Sciatic nerve (tissue), 2 donors: ENCODE measurements at regions not wholly inside any gene's neighbourhood (a gene's known extent, or its start where the extent isn't known, plus 50 kb on each side); places are given as distances from the start of the nearest gene placed in this dataset.

Source experiments
- ATAC-seq: fragments of 200-7000 bp; cut with Tn5 transposase; one replicate; pipeline ENCODE4 v1.9.1; 2020; ENCODE audit warnings: mild to moderate bottlenecking, moderate library complexity
- DNase-seq: peaks from one replicate; pipeline ENCODE4 v3.0.0-alpha.2; 2020; ENCODE audit warnings: low spot score
- intact Hi-C: fragments of 100-400 bp; cut with DNase I; formaldehyde crosslinking; loops from one replicate; pipeline ENCODE4 v1.14.2; 2022
- donor health status: DM: no; HTN: no; CAD: no.
- donor health status: DM: no; HTN: no; CAD: no.

DNA sequence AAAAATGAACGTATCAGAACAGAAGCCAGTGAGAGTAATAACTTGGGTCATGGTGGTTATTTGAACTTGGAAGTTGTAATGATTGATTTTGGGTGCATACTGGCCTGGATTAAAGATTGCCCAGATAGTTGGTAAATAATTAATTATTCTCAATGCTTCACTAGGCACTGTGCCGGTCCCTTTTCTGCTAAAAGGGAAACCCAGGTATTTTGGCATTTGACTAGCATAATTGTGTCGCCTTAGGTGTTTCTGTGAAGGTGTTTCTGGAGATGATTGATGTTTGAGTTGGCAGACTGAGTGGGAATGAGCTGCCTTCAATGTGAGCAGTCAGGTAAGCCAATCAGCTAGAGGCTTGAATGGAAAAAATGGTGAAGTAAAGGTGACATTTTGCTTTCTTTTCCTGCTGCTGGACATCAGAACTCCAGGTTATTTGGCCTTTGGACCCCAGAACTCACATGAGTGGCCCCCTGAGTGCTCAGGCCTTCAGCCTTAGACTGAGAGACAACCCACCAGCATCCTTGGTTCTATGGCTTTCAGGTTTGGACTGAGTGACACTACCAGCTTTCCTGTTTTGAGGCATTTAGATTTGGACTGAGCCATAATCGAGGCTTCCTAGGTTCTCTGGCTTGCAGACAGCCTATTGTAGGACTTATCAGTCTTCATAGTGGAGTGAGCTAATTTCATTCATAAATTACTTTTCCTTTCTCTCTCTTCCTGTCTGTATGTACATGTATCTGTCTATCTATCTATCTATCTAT is 120.7 kb upstream of the PAPPA start:
- DNase-seq, result no peak
- intact Hi-C loops, result no loop called here

DNA sequence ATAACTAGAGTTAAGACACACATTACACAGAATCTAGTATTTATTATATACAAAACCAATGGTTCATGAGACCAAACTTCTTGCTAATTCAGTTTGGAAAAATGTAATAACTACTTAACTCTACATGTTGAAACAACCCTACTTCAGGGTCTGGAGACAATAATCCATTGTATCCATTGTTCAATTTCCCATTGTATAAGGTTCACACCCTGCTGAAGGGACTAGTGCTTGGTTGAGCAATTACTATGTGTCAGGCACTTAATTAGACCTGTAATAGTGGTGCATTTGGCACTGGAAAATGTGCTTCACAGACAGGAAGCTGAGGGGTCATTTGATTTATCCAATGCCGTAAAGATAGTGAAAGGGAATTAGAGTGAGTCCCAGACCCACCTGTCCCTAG is 114.3 kb upstream of the PAPPA start:
- intact Hi-C loops, result no loop called here
- DNase-seq (no peak), ATAC-seq (no peak)

More for the DNA sequence above, 120.7 kb upstream of the PAPPA start:
- ATAC-seq, result no peak

DNA sequence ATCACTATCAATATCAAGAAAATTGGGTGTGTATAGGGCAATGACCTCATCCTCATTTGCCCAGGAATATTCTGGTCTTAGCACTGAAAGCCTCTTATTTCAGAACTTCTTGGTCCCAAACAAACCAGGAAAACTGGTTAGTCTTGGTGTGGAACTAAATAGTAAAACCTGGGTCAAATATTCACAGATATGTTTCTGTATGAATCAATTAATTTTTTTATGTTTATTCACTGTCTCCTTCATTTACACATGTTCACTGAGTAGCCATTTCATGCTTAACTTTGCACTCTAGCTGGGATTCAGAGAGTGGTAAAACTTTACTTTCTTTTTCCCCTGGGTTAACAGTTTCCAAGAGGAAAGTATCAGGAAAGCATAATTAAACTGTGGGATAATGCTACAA is 113.7 kb upstream of the PAPPA start:
- DNase-seq (no peak), ATAC-seq (no peak)
- intact Hi-C loops, result no loop called here

DNA sequence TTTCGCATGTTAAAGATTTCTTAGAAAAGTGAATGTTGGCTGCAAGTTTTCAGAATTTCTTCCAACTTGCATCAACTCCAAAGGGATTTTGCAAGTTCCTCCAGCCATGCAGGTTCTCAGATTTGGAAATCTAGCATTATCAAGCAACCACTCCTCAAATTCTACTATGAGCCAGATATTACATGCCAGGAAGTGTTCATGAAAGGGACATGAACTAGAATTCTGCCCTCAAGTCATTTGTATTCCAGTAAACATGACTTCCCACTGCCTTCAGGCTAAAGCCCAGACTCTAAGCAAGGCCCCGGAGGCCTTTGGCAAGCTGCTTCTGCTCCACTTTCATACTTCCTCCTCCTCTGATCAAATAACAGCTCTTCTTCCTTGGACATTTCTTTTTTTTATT is 111.3 kb upstream of the PAPPA start:
- DNase-seq, result no peak
- no peak for ATAC-seq
- intact Hi-C loops, result no loop called here

DNA sequence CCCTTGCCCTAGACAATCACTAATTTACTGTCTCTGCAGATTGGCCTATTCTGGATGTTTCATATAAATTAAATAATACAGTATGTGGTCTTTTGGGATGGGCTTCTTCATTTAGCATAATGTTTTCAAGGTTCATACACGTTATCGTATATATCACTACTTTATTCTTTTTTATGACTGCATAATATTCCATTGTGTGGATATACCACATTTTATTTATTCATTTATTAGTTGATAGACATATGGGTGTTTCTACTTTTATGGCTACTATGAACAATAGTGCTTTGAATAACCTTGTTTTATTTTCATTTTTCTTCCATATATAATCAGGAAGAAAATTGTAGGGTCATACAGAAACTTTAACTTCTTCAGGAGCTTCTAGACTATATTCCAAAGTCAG is 108.5 kb upstream of the PAPPA start:
- DNase-seq (no peak), ATAC-seq (no peak)
- intact Hi-C loops, result no loop called here

DNA sequence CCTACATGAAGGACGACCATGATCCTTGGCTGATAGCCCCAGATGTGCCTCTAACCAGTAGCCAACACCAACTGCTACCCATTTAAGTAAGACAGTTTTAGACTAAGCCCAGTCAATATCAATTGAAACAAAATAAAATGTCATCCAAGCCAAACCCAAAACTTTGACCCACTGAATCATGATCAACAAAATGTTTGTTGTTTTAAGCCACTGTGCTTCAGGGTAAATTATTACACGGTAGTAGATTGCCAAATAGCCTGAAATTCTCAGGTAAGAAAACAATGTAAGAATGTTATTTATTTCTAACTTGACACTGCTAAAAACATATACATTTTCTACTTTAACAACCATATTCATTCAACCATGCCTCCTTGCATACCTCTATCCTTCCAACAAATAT is 105.5 kb upstream of the PAPPA start:
- DNase-seq (no peak), ATAC-seq (no peak)
- intact Hi-C loops, result no loop called here

DNA sequence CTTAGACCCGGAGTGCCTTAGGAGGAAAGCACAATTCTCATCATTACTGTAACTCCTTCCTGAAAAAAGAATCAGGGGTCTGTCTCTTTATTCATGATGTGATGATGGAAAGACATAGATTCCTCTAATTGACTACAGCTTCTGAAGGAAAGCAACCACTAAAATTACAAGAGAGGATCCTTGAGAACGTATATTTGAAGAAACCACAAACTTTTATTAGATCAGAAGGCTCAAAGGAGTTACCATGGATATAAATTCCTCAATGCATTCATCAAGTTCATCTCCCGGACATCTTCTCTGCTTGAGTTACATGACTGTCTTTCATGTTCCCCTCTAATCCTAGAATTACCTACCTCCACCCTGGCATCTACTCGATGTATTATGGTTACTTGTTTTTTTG is 104.1 kb upstream of the PAPPA start:
- intact Hi-C loops, result no loop called here
- no peak for DNase-seq
- ATAC-seq, result no peak

DNA sequence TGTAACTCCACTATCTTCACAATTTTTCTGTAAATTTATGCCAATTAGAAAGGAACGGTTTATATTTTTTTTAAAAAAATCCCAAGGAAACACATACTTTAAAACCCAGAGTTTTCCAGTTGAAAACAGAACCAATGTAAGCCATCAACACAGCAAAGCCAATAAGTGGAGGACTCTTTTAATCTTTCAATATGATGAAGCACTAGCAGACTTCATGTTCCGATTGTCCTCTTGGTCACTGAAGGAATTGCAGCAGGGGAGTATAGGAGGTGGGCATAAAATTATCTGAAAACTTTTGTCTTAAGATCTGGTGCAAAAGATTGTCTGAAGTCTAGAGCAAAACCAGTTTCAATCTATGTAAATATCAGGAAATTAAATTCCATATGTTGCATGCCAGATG is 102.1 kb upstream of the PAPPA start:
- no peak for DNase-seq
- intact Hi-C loops, result no loop called here

DNA sequence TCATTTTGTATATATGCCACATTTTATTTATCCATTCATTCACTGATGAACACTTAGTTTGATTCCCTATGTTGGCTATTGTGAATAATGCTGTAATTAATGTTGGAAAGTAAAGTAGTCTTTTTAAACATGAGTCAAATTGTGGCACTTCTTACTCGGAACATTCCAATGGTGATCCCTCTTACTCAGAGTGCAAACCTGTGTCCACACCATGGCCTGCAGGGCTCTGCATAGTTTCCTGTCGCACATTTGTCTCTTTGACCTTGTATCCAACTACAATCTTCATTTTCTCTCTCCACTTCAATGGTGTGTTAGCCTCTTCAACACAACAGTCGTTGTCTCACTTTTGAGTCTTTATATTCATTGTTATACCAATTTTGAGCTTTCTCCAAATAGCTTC is 98.1 kb upstream of the PAPPA start:
- ATAC-seq (no peak), DNase-seq (no peak)
- intact Hi-C loops, result no loop called here

More for the DNA sequence above, 102.1 kb upstream of the PAPPA start:
- no peak for ATAC-seq

DNA sequence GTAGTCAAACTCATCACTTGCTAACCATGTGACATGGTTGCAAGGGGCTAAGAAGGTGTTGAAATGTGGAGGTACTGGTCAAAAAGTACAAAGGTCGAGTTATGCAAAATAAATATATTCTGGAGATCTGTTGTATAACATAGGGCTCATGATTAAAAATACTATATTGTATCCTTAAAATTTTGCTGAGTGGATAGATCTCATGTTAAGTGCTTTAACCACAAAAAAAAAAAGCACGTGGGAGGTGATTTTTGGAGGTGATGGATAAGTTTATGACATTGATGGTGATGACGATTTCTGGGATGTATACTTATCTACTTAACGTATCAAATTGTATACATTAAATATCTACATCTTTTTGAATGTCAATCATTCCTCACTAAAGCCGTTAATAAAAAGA is 96.2 kb upstream of the PAPPA start:
- no peak for ATAC-seq
- intact Hi-C loops, result no loop called here

DNA sequence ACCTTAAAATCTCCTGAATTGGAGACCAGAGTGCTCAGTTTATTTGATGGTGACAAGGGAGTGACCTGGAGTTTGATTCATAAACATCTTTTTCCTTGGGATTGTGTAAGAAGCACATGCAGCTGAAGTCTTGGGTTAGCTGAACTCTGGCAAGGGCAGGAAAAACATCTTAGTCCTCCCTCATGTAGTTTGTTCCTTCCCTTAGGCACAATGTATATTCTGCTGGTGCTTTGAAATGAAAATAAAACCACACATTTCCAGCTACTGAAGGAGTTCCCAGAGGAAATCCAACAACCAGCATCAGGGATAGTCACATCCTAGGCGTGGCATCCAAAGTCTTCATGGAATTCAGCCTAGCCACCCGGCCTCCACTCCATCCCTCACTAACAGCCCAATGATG is 95.2 kb upstream of the PAPPA start:
- intact Hi-C loops, result no loop called here

More for the DNA sequence above, 96.2 kb upstream of the PAPPA start:
- DNase-seq, result no peak

DNA sequence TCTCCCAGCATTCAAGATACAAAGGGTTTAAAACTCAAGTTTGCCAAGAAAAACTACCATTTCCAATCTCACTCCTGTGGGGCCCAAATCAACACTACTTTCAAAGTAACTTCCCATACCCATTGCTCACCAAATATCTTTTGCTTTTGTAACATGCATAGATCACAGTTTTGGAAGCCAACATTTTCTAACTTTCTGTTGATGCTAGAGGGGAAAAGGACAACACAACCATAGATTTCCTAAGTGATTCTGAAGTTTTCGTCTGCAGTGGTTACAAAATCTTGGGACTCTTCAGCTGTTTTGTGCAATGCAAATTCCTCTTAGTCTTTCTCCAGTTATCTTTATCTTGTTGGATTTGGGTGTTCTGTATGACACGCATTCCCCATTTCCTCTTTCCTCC is 94.1 kb upstream of the PAPPA start:
- ATAC-seq (no peak), DNase-seq (no peak)
- intact Hi-C loops, result no loop called here

More for the DNA sequence above, 95.2 kb upstream of the PAPPA start:
- no peak for ATAC-seq
- no peak for DNase-seq

DNA sequence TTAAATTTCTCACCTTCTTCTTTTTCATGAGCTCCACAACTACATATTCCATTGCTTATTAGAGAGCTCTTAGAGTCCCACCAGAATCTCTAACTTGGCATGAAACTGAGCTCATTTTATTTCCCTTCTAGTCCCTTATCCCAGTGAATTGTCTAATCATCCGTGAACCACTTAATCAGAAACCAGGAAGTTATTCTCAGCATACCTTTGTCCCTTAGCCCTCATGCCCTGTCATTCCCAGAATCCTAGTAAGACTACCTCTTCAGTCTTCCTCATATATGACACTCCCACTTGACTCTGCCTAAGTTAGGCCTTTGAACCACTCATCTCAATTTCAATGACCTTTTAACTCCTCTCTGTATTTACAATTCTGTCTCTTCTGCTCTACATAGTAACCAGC is 93.0 kb upstream of the PAPPA start:
- DNase-seq (no peak), ATAC-seq (no peak)
- intact Hi-C loops, result no loop called here

DNA sequence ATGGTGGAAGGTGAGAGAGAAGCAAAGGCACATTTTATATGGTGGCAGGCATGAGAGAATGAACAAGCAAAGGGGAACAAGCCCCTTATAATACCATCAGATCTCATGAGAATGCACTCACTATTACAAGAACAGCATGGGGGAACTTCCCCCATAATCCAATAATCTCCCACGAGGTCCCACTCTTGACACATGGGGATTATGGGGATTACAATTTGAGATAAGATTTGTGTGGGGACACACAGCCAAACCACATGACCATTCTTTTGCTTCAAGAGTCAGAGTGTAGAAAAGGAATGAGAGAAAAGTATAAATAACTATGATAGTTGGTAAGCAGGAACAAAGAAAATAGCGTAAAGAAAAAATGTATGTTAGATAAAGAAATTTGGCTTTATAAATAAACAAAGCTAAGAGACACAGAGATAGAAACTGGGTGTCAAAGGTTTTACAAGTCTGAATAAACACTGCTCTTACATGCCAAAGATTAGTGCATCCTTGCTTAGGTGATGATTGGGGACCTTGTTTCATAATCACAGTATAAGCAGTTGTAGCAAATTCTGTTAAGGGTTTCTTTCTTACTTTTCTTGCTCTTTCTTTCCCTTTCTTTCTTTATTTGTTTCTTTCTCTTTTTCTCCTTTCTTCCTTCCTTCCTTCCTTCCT is 91.9 kb upstream of the PAPPA start:
- no peak for DNase-seq
- ATAC-seq, result no peak
- intact Hi-C loops, result no loop called here

DNA sequence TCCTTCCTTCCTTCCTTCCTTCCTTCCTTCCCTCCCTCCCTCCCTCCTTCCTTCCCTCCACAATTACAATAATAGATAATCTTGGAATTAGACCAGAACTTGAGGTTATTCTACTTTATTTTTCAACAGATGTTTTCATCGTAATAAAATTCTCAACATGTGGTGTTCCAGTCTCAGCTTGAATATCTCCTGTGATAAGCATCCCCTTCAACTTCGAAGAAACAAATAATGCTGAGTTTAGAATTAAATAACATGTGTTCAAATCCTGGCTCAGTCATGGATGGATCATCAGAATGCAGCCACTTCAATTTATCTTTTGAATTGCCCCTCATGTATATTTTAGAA is 91.4 kb upstream of the PAPPA start:
- intact Hi-C loops, result no loop called here
- DNase-seq, result no peak
- no peak for ATAC-seq

DNA sequence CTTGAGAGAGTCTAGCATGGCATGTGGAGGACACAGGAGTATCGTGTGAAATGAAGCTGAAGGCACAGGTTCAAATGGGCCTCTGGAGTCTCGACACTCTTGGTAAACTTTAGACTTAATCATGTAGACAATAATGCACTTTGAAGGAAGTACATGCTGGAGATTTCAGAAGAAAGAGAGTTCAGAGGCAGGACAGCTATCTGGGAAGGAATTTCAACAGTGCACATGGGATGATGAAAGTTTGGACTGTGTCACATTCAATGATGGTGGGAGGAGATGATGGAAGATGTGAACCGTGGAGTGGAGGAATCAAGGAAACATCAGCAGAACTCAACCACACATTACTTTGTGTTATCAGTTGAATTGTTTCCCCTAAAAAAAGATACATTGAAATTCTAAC is 88.6 kb upstream of the PAPPA start:
- ATAC-seq (no peak), DNase-seq (no peak)
- intact Hi-C loops, result no loop called here

DNA sequence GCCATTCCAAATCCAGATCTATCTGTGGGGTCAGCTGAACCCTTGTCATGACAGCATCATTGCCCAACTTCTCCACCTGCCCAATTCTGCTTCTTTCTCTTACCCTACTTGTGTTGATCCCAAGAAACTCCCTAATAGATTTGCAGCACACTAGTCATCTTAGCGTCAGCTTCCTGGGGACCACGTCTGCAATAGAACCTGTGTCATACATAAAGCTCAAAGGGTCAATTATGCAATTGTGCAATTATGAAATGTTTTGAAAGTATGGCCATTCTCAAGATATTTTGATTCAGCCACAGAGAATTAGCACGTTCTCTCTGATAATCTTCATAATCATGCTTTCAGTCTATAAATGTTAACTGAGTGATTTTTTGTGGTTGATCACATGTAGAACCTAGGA is 87.4 kb upstream of the PAPPA start:
- no peak for ATAC-seq
- DNase-seq, result no peak

DNA sequence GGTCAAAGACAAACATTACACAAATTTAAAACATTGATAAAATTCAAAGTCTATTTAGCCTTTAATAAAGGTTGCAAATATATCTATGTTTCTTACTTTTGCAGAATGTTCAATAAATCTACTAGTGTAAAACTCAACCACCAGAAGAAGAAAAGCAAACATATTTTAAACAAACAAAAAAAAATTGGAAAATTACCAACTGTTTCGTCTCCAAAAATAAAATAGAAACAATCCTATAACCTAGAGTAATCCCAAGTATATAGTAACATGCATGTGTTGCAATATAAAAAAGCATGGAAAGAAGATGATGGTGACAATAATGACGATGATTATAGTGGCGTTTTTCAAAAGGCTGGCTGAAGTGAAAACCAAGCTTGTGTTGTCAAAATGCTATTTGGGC is 86.0 kb upstream of the PAPPA start:
- ATAC-seq (no peak), DNase-seq (no peak)
- intact Hi-C loops, result no loop called here

More for the DNA sequence above, 87.4 kb upstream of the PAPPA start:
- intact Hi-C loops, result no loop called here

DNA sequence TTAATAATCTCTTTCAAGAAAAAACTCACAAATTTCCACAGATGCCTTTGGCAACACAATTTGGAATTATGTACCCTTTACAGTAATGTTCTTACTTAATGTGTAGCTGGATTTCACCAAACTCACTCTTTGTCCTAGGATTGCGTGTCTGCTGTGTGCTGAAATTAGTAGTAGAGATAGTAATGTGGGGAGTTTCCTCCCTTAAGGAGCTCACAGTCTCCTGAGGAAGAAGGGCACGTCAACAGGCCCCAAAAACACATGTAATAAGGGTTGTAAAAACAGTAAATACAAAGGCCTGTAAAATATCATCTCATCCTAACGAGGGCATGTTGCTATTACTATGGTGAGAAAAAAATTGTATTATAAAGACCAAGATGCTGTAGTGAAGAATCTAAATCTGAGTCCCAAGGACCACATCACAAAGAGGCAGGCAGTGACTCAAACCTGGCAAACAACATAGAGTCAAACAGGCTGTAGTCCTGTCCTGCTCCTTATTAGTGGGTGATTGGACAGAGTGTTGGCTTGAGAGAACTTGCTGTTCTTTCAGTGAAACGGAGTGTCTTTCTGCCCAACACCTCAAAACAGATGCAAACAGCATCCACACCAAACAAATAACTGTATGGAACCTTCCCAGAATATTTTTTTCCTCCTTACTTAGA is 83.2 kb upstream of the PAPPA start:
- ATAC-seq, result no peak
- no peak for DNase-seq
- intact Hi-C loops, result no loop called here

DNA sequence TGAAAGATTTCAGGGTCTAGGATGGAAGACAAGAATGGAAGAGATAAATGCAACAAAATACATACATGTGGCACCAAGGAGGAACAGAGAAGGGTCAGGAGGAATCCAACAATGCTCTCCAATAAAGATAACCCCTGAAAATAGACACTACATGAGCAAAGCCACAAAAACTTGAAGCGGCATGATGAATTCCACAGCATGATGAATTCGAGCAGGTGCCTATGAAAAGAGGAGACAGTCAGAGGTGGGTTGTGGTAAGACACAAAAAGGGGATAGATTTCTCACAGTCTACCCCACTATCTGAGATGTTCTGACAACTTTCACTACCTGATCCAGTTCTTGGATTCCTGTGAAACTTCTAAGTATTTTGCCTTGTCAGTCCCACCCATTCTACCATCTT is 81.5 kb upstream of the PAPPA start:
- ATAC-seq (no peak), DNase-seq (no peak)
- intact Hi-C loops, result no loop called here

DNA sequence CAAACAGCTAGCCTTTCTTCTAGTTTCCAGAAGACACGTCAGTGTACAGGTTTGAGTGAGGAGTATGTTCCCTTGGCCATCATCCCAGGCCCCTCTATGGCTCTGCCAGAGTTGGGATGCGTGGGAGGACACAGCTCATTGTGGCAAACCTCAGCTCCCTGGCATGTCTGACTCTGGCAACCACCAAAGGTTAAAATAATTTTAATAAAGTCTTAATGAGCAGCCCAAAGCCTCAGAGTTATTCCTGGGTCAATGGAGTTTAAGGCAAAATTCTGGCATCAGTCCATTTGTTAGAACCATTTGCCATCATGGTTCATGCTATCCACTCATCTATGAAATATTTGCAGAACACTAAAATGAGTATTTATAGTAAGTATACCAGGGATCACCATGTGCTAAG is 79.8 kb upstream of the PAPPA start:
- ATAC-seq, result no peak
- DNase-seq, result no peak
- intact Hi-C loops, result no loop called here
